H7 (cell line): ENCODE measurements at regions not wholly inside any gene's neighbourhood (a gene's known extent, or its start where the extent isn't known, plus 50 kb on each side); places are given as distances from the start of the nearest gene placed in this dataset.
A peak's percentile ranks its signal among the peaks of the same experiment; 100 is the strongest.

ENCODE experiments used
- DNase-seq: peaks from one replicate; pipeline ENCODE4 v3.0.0; 2012
- H3K27me3 ChIP-seq: 2 replicates; pipeline ENCODE4 v1.6.0; 2011; ENCODE audit warnings: mild to moderate bottlenecking, low read length; ENCODE audit not compliant: control insufficient read depth, insufficient read depth
- H3K36me3 ChIP-seq: replicated peaks from 2 replicates; pipeline ENCODE4 v1.5.1; 2011; ENCODE audit warnings: low read length; ENCODE audit not compliant: control insufficient read depth, insufficient read depth
- H3K4me3 ChIP-seq: 2 replicates; pipeline ENCODE4 v1.5.1; 2011; ENCODE audit warnings: low read depth, mild to moderate bottlenecking, control low read depth, low read length, moderate library complexity; ENCODE audit not compliant: insufficient read depth

- Histone ChIP-seq H3K36me3 (no peaks in the 10 kb centered on the region), H3K27me3 (no peaks in the 10 kb centered on the region), H3K4me3 (no peak overlapping the region)
- DNase-seq, result peak; percentile 25
These were observed 113.9 kb upstream of the SORBS2 start for GRCh38 chr4:185925910-185926360.

GRCh38 chr4:185931375-185931774 is 119.4 kb upstream of the SORBS2 start:
- no peaks in the 10 kb centered on the region for H3K27me3 ChIP-seq
- no peaks in the 10 kb centered on the region for H3K36me3 ChIP-seq
- H3K4me3 ChIP-seq, result no peak overlapping the region
- DNase-seq, result no peak

GRCh38 chr4:185931986-185932385 is 120.0 kb upstream of the SORBS2 start:
- Histone ChIP-seq H3K4me3 (no peak overlapping the region), H3K36me3 (no peaks in the 10 kb centered on the region), H3K27me3 (no peaks in the 10 kb centered on the region)
- DNase-seq, result no peak

- DNase-seq, result peak; percentile 45
These were observed 120.5 kb upstream of the SORBS2 start for GRCh38 chr4:185932491-185932890.

GRCh38 chr4:185933078-185933581 is 121.1 kb upstream of the SORBS2 start:
- no peak for DNase-seq
- H3K27me3 ChIP-seq, result no peaks in the 10 kb centered on the region
- H3K4me3 ChIP-seq, result no peak overlapping the region
- H3K36me3 ChIP-seq, result no peaks in the 10 kb centered on the region

More at GRCh38 chr4:185932491-185932890, 120.5 kb upstream of the SORBS2 start:
- Histone ChIP-seq H3K4me3 (no peak overlapping the region), H3K36me3 (no peaks in the 10 kb centered on the region), H3K27me3 (no peaks in the 10 kb centered on the region)

GRCh38 chr4:185936650-185937376 is 124.8 kb upstream of the SORBS2 start:
- Histone ChIP-seq H3K4me3 (no peak overlapping the region), H3K36me3 (no peaks in the 10 kb centered on the region), H3K27me3 (no peaks in the 10 kb centered on the region)
- no peak for DNase-seq

- H3K27me3 ChIP-seq, result no peaks in the 10 kb centered on the region
- no peaks in the 10 kb centered on the region for H3K36me3 ChIP-seq
- DNase-seq, result no peak
- no peak overlapping the region for H3K4me3 ChIP-seq
These were observed 126.7 kb upstream of the SORBS2 start for GRCh38 chr4:185938654-185939053.

GRCh38 chr4:185941461-185941860 is 127.5 kb upstream of the TLR3 start:
- H3K27me3 ChIP-seq, result no peaks in the 10 kb centered on the region
- H3K36me3 ChIP-seq, result no peaks in the 10 kb centered on the region
- no peak for DNase-seq
- H3K4me3 ChIP-seq, result no peak overlapping the region

- Histone ChIP-seq H3K4me3 (no peak overlapping the region), H3K27me3 (no peaks in the 10 kb centered on the region), H3K36me3 (no peaks in the 10 kb centered on the region)
- DNase-seq, result no peak
These were observed 123.7 kb upstream of the TLR3 start for GRCh38 chr4:185945252-185945651.

GRCh38 chr4:185945906-185946305 is 123.0 kb upstream of the TLR3 start:
- H3K4me3 ChIP-seq, result no peak overlapping the region
- no peaks in the 10 kb centered on the region for H3K36me3 ChIP-seq
- DNase-seq, result no peak
- H3K27me3 ChIP-seq, result no peaks in the 10 kb centered on the region

GRCh38 chr4:185950891-185951290 is 118.1 kb upstream of the TLR3 start:
- DNase-seq, result no peak
- Histone ChIP-seq H3K36me3 (no peaks in the 10 kb centered on the region), H3K27me3 (no peaks in the 10 kb centered on the region), H3K4me3 (no peak overlapping the region)

- H3K27me3 ChIP-seq, result no peaks in the 10 kb centered on the region
- H3K4me3 ChIP-seq, result no peak overlapping the region
- no peak for DNase-seq
- no peaks in the 10 kb centered on the region for H3K36me3 ChIP-seq
These were observed 113.7 kb upstream of the TLR3 start for GRCh38 chr4:185955151-185955770.

GRCh38 chr4:185955826-185956543 is 113.0 kb upstream of the TLR3 start:
- Histone ChIP-seq H3K4me3 (no peak overlapping the region), H3K27me3 (no peaks in the 10 kb centered on the region), H3K36me3 (no peaks in the 10 kb centered on the region)
- DNase-seq, result peak; percentile 19

GRCh38 chr4:185956544-185956940 is 112.4 kb upstream of the TLR3 start:
- H3K4me3 ChIP-seq, result no peak overlapping the region
- no peak for DNase-seq
- no peaks in the 10 kb centered on the region for H3K27me3 ChIP-seq
- H3K36me3 ChIP-seq, result no peaks in the 10 kb centered on the region
